ENCODE measurements at regions not wholly inside any gene's neighbourhood (a gene's known extent, or its start where the extent isn't known, plus 50 kb on each side); places are given as distances from the start of the nearest gene placed in this dataset.

DNA sequence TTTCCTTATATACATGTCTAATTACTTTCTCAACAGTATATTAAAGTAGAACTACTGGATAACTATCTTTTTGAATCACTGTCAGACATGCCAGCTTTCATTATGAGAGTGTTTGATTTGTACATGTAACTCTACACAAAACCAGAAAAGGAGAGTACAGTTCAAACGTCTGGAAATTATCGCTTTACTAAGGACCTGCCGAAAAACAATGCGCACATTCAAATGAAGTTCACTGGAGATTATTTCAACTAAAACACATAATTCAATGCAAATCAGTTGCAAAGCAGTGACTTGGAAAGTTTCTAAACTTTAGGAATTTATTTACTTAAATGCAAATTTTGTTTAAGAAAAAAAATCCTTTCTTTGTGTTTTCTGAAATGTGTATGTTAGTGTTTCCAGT is 942.5 kb downstream of the EFNA5 start:
- DNase-seq (ENCODE audit: low read depth, low spot score): no peak
- H3K4me3 ChIP-seq (ENCODE audit: low read length): no peak overlapping the region

DNA sequence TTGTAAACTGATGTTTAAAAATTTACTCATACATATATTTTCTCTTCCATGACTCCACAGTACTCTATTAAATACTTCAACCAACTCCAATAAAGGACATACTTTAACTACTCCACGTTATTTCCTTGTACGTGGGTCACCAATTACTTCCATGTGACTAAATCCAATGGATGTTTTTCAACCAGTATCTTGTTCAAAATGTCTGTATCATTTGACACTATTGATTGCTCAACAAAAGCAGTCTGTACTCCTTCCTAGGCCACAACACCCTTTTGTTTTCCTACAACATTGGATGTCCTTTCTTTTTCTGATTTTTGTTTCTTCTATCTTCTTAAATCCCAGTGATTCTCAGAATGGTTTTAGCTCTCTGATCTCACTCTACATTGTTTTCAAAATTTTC is 943.7 kb downstream of the EFNA5 start:
- DNase-seq (ENCODE audit: low read depth, low spot score): no peak
- H3K4me3 ChIP-seq (ENCODE audit: low read length): no peak overlapping the region

GRCh38 chr5:106720367-106720766 is 950.4 kb downstream of the EFNA5 start:
- H3K4me3 ChIP-seq (ENCODE audit: low read length): no peak overlapping the region
- no peak for DNase-seq (ENCODE audit: low read depth, low spot score)

- DNase-seq (ENCODE audit: low read depth, low spot score): no peak
- H3K4me3 ChIP-seq (ENCODE audit: low read length): no peak overlapping the region
Observed at GRCh38 chr5:106699796-106700195, 970.9 kb downstream of the EFNA5 start.

DNA sequence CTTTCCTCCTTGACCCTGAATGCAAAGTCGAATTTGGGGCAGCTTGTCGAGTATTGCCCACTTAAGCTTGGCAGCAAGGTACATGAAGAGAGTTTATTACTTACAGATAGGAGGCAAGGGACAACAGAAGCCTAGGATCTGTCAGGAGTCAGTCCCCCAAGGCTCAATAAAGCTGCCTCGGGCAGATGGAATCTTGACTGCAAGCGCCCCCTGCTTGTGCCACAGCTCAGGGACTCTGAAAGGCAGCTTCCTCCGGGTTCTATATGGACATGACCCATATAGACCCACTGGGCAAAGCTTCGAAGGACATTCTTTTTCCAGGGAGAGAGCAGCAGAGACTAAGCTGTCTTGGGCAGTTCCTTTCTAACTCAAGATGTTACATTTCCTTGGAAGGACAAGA is 971.5 kb downstream of the EFNA5 start:
- no peak overlapping the region for H3K4me3 ChIP-seq (ENCODE audit: low read length)
- no peak for DNase-seq (ENCODE audit: low read depth, low spot score)

GRCh38 chr5:106698169-106698568 is 972.6 kb downstream of the EFNA5 start:
- no peak overlapping the region for H3K4me3 ChIP-seq (ENCODE audit: low read length)
- DNase-seq (ENCODE audit: low read depth, low spot score): no peak

GRCh38 chr5:106691701-106692100 is 979.0 kb downstream of the EFNA5 start:
- no peak overlapping the region for H3K4me3 ChIP-seq (ENCODE audit: low read length)
- DNase-seq (ENCODE audit: low read depth, low spot score): no peak

GRCh38 chr5:106690585-106690984 is 980.2 kb downstream of the EFNA5 start:
- no peak overlapping the region for H3K4me3 ChIP-seq (ENCODE audit: low read length)
- DNase-seq (ENCODE audit: low read depth, low spot score): no peak

- H3K4me3 ChIP-seq (ENCODE audit: low read length): no peak overlapping the region
- DNase-seq (ENCODE audit: low read depth, low spot score): no peak
Observed at GRCh38 chr5:106680330-106680729, 990.4 kb downstream of the EFNA5 start.

- no peak for DNase-seq (ENCODE audit: low read depth, low spot score)
- no peak overlapping the region for H3K4me3 ChIP-seq (ENCODE audit: low read length)
Observed at GRCh38 chr5:106677057-106677456, 993.7 kb downstream of the EFNA5 start.

DNA sequence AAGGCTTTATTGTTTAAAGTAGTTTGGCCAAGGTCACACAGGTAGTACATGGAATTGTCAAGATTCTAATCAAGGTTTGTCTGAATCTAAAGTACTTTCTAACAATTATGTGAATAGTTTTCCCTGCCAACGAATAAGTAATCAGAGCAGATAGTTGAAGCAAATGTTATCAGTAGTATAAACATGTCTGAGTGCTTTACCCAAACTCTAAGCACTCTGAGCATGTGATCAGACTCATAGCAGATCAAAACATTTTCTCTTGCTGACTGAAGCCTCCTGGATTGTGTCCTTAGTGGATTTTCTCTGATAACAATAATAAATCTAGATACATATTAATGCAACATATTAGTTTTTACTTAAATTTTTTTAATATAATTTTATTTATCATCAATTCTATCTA is 995.0 kb downstream of the EFNA5 start:
- DNase-seq (ENCODE audit: low read depth, low spot score): no peak
- H3K4me3 ChIP-seq (ENCODE audit: low read length): no peak overlapping the region

DNA sequence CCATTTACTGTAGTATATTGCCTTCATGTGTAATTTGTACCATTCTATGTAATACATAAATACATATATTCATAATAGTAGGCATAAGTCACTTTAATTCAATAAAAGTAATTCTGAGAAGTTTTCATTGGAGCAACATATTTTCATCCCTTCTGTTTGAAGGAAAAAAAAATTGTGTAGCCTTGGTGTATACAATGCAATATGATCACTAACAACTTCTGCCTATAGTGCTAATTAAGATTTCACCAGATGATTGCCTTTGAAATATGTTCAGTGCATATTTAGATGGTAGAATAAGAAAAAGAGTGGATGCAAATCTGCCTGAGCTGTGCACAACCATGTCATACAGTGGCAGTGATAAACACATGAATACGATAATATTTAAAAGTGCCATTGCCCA is 996.8 kb downstream of the EFNA5 start:
- no peak for DNase-seq (ENCODE audit: low read depth, low spot score)

DNA sequence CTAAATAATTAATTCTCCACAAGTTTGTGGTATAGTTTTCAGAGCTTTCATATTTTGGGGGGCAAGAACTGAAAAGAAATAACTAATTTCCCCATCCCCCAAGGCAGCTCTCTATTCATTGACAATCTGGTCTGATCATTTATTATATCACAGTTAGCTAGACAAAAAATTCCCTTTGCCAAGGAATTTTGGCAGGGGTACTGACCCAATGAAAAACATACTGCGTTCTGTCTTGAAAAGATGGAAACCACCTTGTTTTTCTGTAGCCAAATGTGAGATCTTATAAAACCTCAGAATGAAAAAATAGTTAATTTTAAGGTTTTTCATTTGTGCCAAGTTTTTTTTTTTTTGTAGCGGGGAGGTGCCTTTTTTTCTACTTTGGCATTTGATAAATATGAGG is 1008.9 kb downstream of the EFNA5 start:
- no peak for DNase-seq (ENCODE audit: low read depth, low spot score)
- no peak overlapping the region for H3K4me3 ChIP-seq (ENCODE audit: low read length)

More for the DNA sequence above, 996.8 kb downstream of the EFNA5 start:
- H3K4me3 ChIP-seq (ENCODE audit: low read length): no peak overlapping the region

GRCh38 chr5:106660681-106661080 is 1010.1 kb downstream of the EFNA5 start:
- DNase-seq (ENCODE audit: low read depth, low spot score): no peak
- no peak overlapping the region for H3K4me3 ChIP-seq (ENCODE audit: low read length)

GRCh38 chr5:106658150-106658549 is 1012.6 kb downstream of the EFNA5 start:
- no peak overlapping the region for H3K4me3 ChIP-seq (ENCODE audit: low read length)
- no peak for DNase-seq (ENCODE audit: low read depth, low spot score)

DNA sequence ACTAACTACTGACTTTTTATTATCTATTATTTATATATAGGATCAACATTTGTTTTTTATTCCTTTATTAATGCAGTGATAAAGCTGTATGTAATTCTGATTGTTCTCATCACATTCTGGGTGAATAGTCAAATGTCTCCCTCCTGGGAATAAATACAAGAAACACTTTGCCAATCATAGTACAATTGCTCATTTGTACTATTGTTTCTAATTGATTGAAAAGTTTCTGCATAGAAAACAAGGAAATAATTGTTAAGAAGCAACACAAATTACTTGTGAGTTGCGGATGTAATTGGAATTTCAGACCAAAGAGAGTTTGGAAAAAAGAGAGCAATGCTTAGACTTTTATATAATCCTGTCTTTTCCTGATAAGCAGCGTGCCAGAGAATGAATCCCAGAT is 1013.9 kb downstream of the EFNA5 start:
- no peak overlapping the region for H3K4me3 ChIP-seq (ENCODE audit: low read length)
- no peak for DNase-seq (ENCODE audit: low read depth, low spot score)

- DNase-seq (ENCODE audit: low read depth, low spot score): no peak
- no peak overlapping the region for H3K4me3 ChIP-seq (ENCODE audit: low read length)
Observed at GRCh38 chr5:106649031-106649430, 1021.7 kb downstream of the EFNA5 start.

DNA sequence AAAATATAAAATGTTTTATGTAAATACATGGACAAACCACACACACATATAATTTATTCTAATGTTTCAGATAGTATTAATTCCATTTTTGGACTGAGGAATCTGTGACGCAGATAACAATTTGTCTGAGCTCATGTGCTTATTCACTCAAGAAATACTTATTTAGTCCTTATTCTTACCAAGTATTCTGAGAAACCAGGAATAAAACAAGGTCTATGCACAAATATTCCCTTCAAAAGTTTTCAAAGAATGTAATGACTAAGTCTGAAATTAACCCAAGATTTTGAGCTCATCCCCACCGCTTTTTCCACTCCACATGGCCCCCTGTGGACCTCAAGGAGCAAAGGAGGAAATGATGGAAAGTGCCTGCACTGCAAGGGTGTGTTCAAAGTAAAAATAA is 1022.3 kb downstream of the EFNA5 start:
- H3K4me3 ChIP-seq (ENCODE audit: low read length): no peak overlapping the region
- no peak for DNase-seq (ENCODE audit: low read depth, low spot score)

- DNase-seq (ENCODE audit: low read depth, low spot score): no peak
- no peak overlapping the region for H3K4me3 ChIP-seq (ENCODE audit: low read length)
Observed at GRCh38 chr5:106646106-106646505, 1024.6 kb downstream of the EFNA5 start.

DNA sequence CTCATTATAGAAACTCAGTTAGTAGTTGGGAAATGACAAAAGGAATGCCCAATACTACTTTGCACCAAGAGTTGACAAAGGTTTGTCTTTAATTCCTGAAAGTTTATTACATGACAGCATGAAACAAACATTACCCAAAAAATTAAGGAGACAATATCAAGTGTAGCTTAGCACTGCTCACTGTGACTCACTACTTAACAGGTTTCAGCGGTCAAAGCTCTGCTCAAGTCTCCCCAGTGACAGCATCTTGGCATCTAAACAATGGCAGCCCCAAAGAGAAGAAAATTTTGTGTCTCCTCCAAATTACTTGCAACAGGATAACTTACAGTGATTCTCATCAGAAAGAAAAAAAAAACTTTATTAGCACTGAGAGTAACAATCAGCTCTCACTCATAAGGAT is 1030.2 kb downstream of the EFNA5 start:
- no peak for DNase-seq (ENCODE audit: low read depth, low spot score)
- no peak overlapping the region for H3K4me3 ChIP-seq (ENCODE audit: low read length)

DNA sequence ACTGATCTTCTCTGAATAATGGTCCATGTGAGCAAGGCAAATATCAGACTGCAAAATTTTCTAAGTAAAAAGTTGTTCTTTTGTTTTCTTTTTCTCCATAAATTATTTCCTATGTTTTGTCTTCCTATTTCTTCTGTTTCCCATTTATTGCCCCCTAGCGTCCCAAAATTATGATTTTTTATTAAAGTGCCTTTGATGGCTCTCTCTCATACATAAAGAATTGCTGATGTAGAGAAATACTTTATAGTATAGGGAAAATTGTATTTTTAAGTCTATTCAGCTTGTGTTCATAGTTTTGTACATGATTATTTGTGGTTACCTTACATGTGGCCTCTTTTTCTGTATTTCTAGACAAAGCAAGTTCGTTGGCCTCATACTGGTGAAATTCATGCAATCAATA is 1031.2 kb downstream of the EFNA5 start:
- no peak overlapping the region for H3K4me3 ChIP-seq (ENCODE audit: low read length)
- DNase-seq (ENCODE audit: low read depth, low spot score): no peak

DNA sequence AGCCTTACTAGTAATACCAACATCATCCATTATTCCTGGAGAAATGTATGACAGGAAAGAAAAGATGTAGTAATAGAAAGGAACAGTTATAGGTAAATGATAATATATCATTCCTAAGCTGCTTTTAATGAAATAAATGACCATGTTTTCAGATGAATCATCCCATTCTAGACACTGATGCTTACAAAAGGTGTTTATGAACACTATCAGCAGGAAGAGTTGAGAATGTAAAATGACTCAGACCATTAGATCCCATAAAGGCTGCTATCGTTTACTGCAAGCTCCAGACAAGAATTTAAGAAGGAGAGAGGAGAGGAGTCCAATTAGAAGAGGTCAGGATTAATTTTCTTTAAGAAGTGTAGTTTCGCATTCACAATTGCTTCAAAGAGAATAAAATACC is 1033.5 kb downstream of the EFNA5 start:
- DNase-seq (ENCODE audit: low read depth, low spot score): no peak
- H3K4me3 ChIP-seq (ENCODE audit: low read length): no peak overlapping the region
